H1 (cell line): ENCODE measurements at regions not wholly inside any gene's neighbourhood (a gene's known extent, or its start where the extent isn't known, plus 50 kb on each side); places are given as distances from the start of the nearest gene placed in this dataset.

ENCODE experiments used
- CTCF ChIA-PET: fragments of 300-600 bp; sonication (Branson Sonifier 250); formaldehyde crosslinking; loops from one replicate; lab custom pipeline; 2021; ENCODE audit not compliant: partially characterized antibody; lab: Charles Lee
- POLR2A ChIA-PET: fragments of 300-600 bp; sonication (Branson Sonifier 250); formaldehyde crosslinking; loops from one replicate; lab custom pipeline; 2021; ENCODE audit warnings: inconsistent platforms; ENCODE audit not compliant: partially characterized antibody; lab: Charles Lee
- DNase-seq, 2 experiments: peaks; one replicate each; pipeline versions ENCODE4 v3.0.0 to v3.0.0-alpha.2; 2010 to 2022; ENCODE audit warnings: low spot score in 2 of 2, low read depth in 1 of 2, mixed read lengths in 1 of 2
- FAIRE-seq: peaks from 2 replicates; lab custom pipeline; 2011; peaks lifted over from hg19 to GRCh38; lab: Jason Lieb, UNC
- H2AFZ ChIP-seq: 2 replicates; pipeline ENCODE4 v1.8.1; 2012; ENCODE audit warnings: low read length, inconsistent platforms
- H2AK5ac ChIP-seq: 2 replicates; pipeline ENCODE4 v1.6.1; 2013; ENCODE audit warnings: low read depth, low read length
- H2BK120ac ChIP-seq: replicated peaks from 2 replicates; pipeline ENCODE3; 2013; ENCODE audit warnings: low read depth, low read length, inconsistent platforms
- H2BK12ac ChIP-seq: 2 replicates; pipeline ENCODE4 v1.6.1; 2013; ENCODE audit warnings: low read depth, low read length
- H2BK15ac ChIP-seq: 2 replicates; pipeline ENCODE4 v1.6.1; 2013; ENCODE audit warnings: low read length
- H2BK20ac ChIP-seq: 2 replicates; pipeline ENCODE4 v1.6.1; 2013; ENCODE audit warnings: low read length
- H2BK5ac ChIP-seq: 2 replicates; pipeline ENCODE4 v1.6.1; 2013; ENCODE audit warnings: low read depth, low read length
- H3K14ac ChIP-seq: 2 replicates; pipeline ENCODE4 v1.6.1; 2013; ENCODE audit warnings: inconsistent platforms; ENCODE audit not compliant: insufficient read length
- H3K18ac ChIP-seq: 2 replicates; pipeline ENCODE4 v1.6.1; 2013; ENCODE audit warnings: low read length; ENCODE audit errors: extremely low read depth
- H3K23ac ChIP-seq: 2 replicates; pipeline ENCODE4 v1.6.1; 2013; ENCODE audit warnings: inconsistent platforms; ENCODE audit not compliant: insufficient read length
- H3K23me2 ChIP-seq: 2 replicates; pipeline ENCODE4 v1.6.1; 2013; ENCODE audit warnings: low read depth, low read length
- H3K27ac ChIP-seq: 2 replicates; pipeline ENCODE4 v1.6.1; 2011; ENCODE audit warnings: low read depth, low read length, inconsistent platforms
- H3K27me3 ChIP-seq, 4 experiments: replicated peaks in 1 of 4; 1 replicate in 1 of 4; 2 replicates in 3 of 4; pipeline versions ENCODE4 v1.6.1 to v1.8.1; 2011 to 2013; ENCODE audit warnings: low read length in 3 of 4, mild to moderate bottlenecking in 3 of 4, inconsistent platforms in 2 of 4, mixed read lengths in 2 of 4, moderate library complexity in 1 of 4; ENCODE audit not compliant: control insufficient read depth in 3 of 4, insufficient read depth in 3 of 4; ENCODE audit errors: extremely low read depth in 1 of 4
- H3K36me3 ChIP-seq, 4 experiments: 2 replicates each; pipeline versions ENCODE4 v1.6.1 to v1.8.1; 2011 to 2013; ENCODE audit warnings: mild to moderate bottlenecking in 4 of 4, low read length in 3 of 4, moderate library complexity in 2 of 4, control low read depth in 1 of 4, inconsistent platforms in 1 of 4; ENCODE audit not compliant: insufficient read depth in 4 of 4, control insufficient read depth in 2 of 4
- H3K4ac ChIP-seq: replicated peaks from 2 replicates; pipeline ENCODE3; 2013; ENCODE audit warnings: low read length, low read depth, mixed read lengths, inconsistent platforms; ENCODE audit not compliant: insufficient read length
- H3K4me1 ChIP-seq, 4 experiments: replicated peaks in 1 of 4; 1 replicate in 1 of 4; 2 replicates in 3 of 4; pipeline versions ENCODE4 v1.6.1 to v1.8.1; 2011 to 2013; ENCODE audit warnings: low read length in 3 of 4, inconsistent platforms in 2 of 4, mixed read lengths in 1 of 4; ENCODE audit not compliant: insufficient read depth in 4 of 4, control insufficient read depth in 3 of 4
- H3K4me2 ChIP-seq, 2 experiments: 2 replicates each; pipeline versions ENCODE4 v1.6.1 to v1.8.1; 2011 to 2013; ENCODE audit warnings: low read depth in 2 of 2, low read length in 2 of 2, control low read depth in 1 of 2, inconsistent platforms in 1 of 2, mild to moderate bottlenecking in 1 of 2; ENCODE audit not compliant: insufficient read depth in 1 of 2
- H3K4me3 ChIP-seq, 4 experiments: fragments of 200-600, 300-600 bp in 1 of 4; sonication (generic), shearing (Covaris generic), sonication (Bioruptor Twin) in 1 of 4; 2 replicates each; pipeline versions ENCODE4 v1.5.1 to v1.8.1; 2011 to 2016; ENCODE audit warnings: low read length in 4 of 4, low read depth in 3 of 4, control low read depth in 2 of 4, inconsistent platforms in 2 of 4, mild to moderate bottlenecking in 2 of 4, mixed read lengths in 1 of 4, moderate library complexity in 1 of 4; ENCODE audit not compliant: insufficient read depth in 2 of 4; ENCODE audit errors: extremely low read depth in 1 of 4
- H3K56ac ChIP-seq: replicated peaks from 2 replicates; pipeline ENCODE3; 2013; ENCODE audit warnings: low read depth, mild to moderate bottlenecking, mixed read lengths, low read length, inconsistent platforms; ENCODE audit not compliant: insufficient read length
- H3K79me1 ChIP-seq: 2 replicates; pipeline ENCODE4 v1.6.1; 2013; ENCODE audit warnings: low read depth, low read length, control low read depth
- H3K79me2 ChIP-seq, 2 experiments: 2 replicates each; pipeline versions ENCODE4 v1.6.1 to v1.8.1; 2012 to 2013; ENCODE audit warnings: low read length in 2 of 2, mild to moderate bottlenecking in 2 of 2, inconsistent platforms in 1 of 2; ENCODE audit not compliant: insufficient read depth in 2 of 2, control insufficient read depth in 1 of 2
- H3K9ac ChIP-seq, 4 experiments: replicated peaks in 1 of 4; 1 replicate in 1 of 4; 2 replicates in 3 of 4; pipeline versions ENCODE4 v1.6.1 to v1.8.1; 2011 to 2013; ENCODE audit warnings: low read depth in 3 of 4, low read length in 3 of 4, control low read depth in 2 of 4, mild to moderate bottlenecking in 2 of 4, moderate library complexity in 2 of 4, inconsistent platforms in 1 of 4; ENCODE audit errors: extremely low read depth in 1 of 4
- H3K9me3 ChIP-seq, 2 experiments: 2 replicates each; pipeline versions ENCODE4 v1.6.1 to v1.8.1; 2012 to 2013; ENCODE audit warnings: mild to moderate bottlenecking in 2 of 2, moderate library complexity in 2 of 2, control low read depth in 1 of 2, inconsistent platforms in 1 of 2, low read depth in 1 of 2, low read length in 1 of 2, mixed read lengths in 1 of 2; ENCODE audit not compliant: insufficient read depth in 2 of 2
- H4K20me1 ChIP-seq, 2 experiments: replicated peaks in 1 of 2; 2 replicates each; pipeline versions ENCODE3 to v1.8.1; 2011 to 2013; ENCODE audit warnings: inconsistent platforms in 2 of 2, low read length in 2 of 2, mild to moderate bottlenecking in 1 of 2; ENCODE audit not compliant: insufficient read depth in 2 of 2, control insufficient read depth in 1 of 2
- H4K5ac ChIP-seq: 2 replicates; pipeline ENCODE4 v1.6.1; 2013; ENCODE audit warnings: low read length, low read depth, mixed read lengths, inconsistent platforms; ENCODE audit not compliant: insufficient read length
- H4K8ac ChIP-seq: 2 replicates; pipeline ENCODE4 v1.8.0; 2013; ENCODE audit warnings: mild to moderate bottlenecking, moderate library complexity, low read length, inconsistent platforms; ENCODE audit not compliant: insufficient read depth; ENCODE audit errors: extremely low read depth
- H4K91ac ChIP-seq: replicated peaks from 2 replicates; pipeline ENCODE3; 2013; ENCODE audit warnings: low read length, mixed read lengths, inconsistent platforms; ENCODE audit not compliant: insufficient read length
- ASH2L ChIP-seq: fragments of 200-600, 300-600 bp; sonication (generic); IDR thresholded peaks from one replicate; pipeline ENCODE4 v1.7.1; 2017; ENCODE audit warnings: low read length
- ATF2 ChIP-seq: IDR thresholded peaks from 2 replicates; pipeline ENCODE4 v1.6.1; 2012; ENCODE audit warnings: low read length, inconsistent platforms
- BRCA1 ChIP-seq: IDR thresholded peaks from 2 replicates; pipeline ENCODE4 v1.6.1; 2012; ENCODE audit warnings: low read depth, low read length, improper control_type of control experiment
- CBX8 ChIP-seq: fragments of 300-800, 300-1000 bp; sonication (generic); IDR thresholded peaks from 2 replicates; pipeline ENCODE4 v1.7.1; 2016; ENCODE audit warnings: low read depth, low read length, borderline replicate concordance
- CEBPB ChIP-seq: IDR thresholded peaks from 2 replicates; pipeline ENCODE4 v1.6.1; 2012; ENCODE audit warnings: low read depth, low read length
- CHD1 ChIP-seq: IDR thresholded peaks from 2 replicates; pipeline ENCODE4 v1.6.1; 2012; ENCODE audit warnings: low read depth, low read length, improper control_type of control experiment
- FOSL1 ChIP-seq: IDR thresholded peaks from 2 replicates; pipeline ENCODE4 v1.6.1; 2011; ENCODE audit warnings: mild to moderate bottlenecking, low read depth, low read length, moderate library complexity; ENCODE audit not compliant: insufficient read depth
- GTF2F1 ChIP-seq: IDR thresholded peaks from 2 replicates; pipeline ENCODE4 v1.6.1; 2012; ENCODE audit warnings: low read depth, low read length, improper control_type of control experiment, borderline replicate concordance
- JUND ChIP-seq: IDR thresholded peaks from 2 replicates; pipeline ENCODE4 v1.6.1; 2011; ENCODE audit warnings: mild to moderate bottlenecking, improper control_type of control experiment, low read length
- KDM4A ChIP-seq: IDR thresholded peaks from one replicate; pipeline ENCODE4 v1.7.1; 2012; ENCODE audit warnings: low read depth, mild to moderate bottlenecking, moderate library complexity, low read length, inconsistent platforms; ENCODE audit not compliant: severe bottlenecking
- KDM5A ChIP-seq: fragments of 200-600 bp; IDR thresholded peaks from 2 replicates; pipeline ENCODE4 v1.7.1; 2012; ENCODE audit warnings: mild to moderate bottlenecking, low read length, inconsistent platforms, mixed read lengths
- RXRA ChIP-seq: IDR thresholded peaks from 2 replicates; pipeline ENCODE4 v1.6.1; 2011; ENCODE audit warnings: low read depth, mild to moderate bottlenecking, low read length, moderate library complexity; ENCODE audit not compliant: insufficient read depth
- SIX5 ChIP-seq: IDR thresholded peaks from 2 replicates; pipeline ENCODE4 v1.6.1; 2011; ENCODE audit warnings: mild to moderate bottlenecking, low read depth, low read length
- WGBS, 2 experiments: shearing (Covaris generic) in 1 of 2; methylation state at CpG; one replicate each; pipeline versions ENCODE4 v1.1.6 to v1.1.7; 2013 to 2015; ENCODE audit warnings: low lambda C conversion rate in 2 of 2, mixed read lengths in 2 of 2, inconsistent platforms in 1 of 2, low coverage in 1 of 2, missing lambda C conversion rate in 1 of 2; ENCODE audit not compliant: insufficient replicate concordance in 2 of 2, insufficient coverage in 1 of 2, insufficient read length in 1 of 2; ENCODE audit errors: extremely low coverage in 1 of 2, missing lambda C conversion rate in 1 of 2; 5-methylcytosine and 5-hydroxymethylcytosine counted together

- ChIA-PET POLR2A (interaction anchor here (0.8 to 1.4 kb wide), 2 partner anchors 47 to 63 kb away, joined by 3 read pairs; no protein-coding TSS in a partner anchor), CTCF (interaction anchor here (0.8 to 4.4 kb wide), 6 partner anchors 17 to 99 kb away, joined by 3 to 24 read pairs (median 3); no protein-coding TSS in a partner anchor)
- H3K4me2 ChIP-seq: no peak overlapping the region
- H4K20me1 ChIP-seq: no peaks in the 10 kb centered on the region
- no peak overlapping the region for H2AK5ac ChIP-seq
- H3K14ac ChIP-seq: no peak overlapping the region
- no peaks in the 10 kb centered on the region for H3K79me1 ChIP-seq
- TF ChIP-seq KDM5A (no peak), KDM4A (no peak), SIX5 (no peak), CHD1 (no peak), ATF2 (no peak), FOSL1 (no peak), JUND (no peak), CEBPB (no peak), GTF2F1 (no peak), CBX8 (no peak), RXRA (no peak), ASH2L (no peak), BRCA1 (no peak)
- no peak overlapping the region for H3K23ac ChIP-seq
- DNase-seq (no peak), FAIRE-seq (no peak)
- no peak overlapping the region for H2BK5ac ChIP-seq
- H3K9ac ChIP-seq: no peak overlapping the region
- no peaks in the 10 kb centered on the region for H3K4me1 ChIP-seq
- no peaks in the 10 kb centered on the region for H3K79me2 ChIP-seq
- no peak overlapping the region for H2BK20ac ChIP-seq
- peaks cover under 1% of the 10 kb centered on the region; the same call in 1 of the 2 replicates for H3K23me2 ChIP-seq
- no peak overlapping the region for H4K91ac ChIP-seq
- H3K27me3 ChIP-seq: no peaks in the 10 kb centered on the region
- H4K8ac ChIP-seq: no peak overlapping the region
- H3K56ac ChIP-seq: no peak overlapping the region
- H3K9me3 ChIP-seq: no peaks in the 10 kb centered on the region
- H4K5ac ChIP-seq: no peak overlapping the region
- 63% methylated on average over 3 of the region's 3 CpGs; no CpG with 5 or more reads in 1 of the 2 experiments for WGBS, 2 experiments
- H3K27ac ChIP-seq: no peak overlapping the region
- no peak overlapping the region for H2BK120ac ChIP-seq
- H3K4me3 ChIP-seq: no peak overlapping the region
- H3K4ac ChIP-seq: no peak overlapping the region
- H3K18ac ChIP-seq: no peak overlapping the region
- no peak overlapping the region; the same call in 1 of the 2 replicates for H2BK15ac ChIP-seq
- H2AFZ ChIP-seq: no peak overlapping the region
- no peaks in the 10 kb centered on the region for H3K36me3 ChIP-seq
- H2BK12ac ChIP-seq: no peak overlapping the region
Observed at GRCh38 chr2:42875880-42876279, 83.5 kb upstream of the HAAO start.
